ENCODE measurements at regions not wholly inside any gene's neighbourhood (a gene's known extent, or its start where the extent isn't known, plus 50 kb on each side); places are given as distances from the start of the nearest gene placed in this dataset.

DNA sequence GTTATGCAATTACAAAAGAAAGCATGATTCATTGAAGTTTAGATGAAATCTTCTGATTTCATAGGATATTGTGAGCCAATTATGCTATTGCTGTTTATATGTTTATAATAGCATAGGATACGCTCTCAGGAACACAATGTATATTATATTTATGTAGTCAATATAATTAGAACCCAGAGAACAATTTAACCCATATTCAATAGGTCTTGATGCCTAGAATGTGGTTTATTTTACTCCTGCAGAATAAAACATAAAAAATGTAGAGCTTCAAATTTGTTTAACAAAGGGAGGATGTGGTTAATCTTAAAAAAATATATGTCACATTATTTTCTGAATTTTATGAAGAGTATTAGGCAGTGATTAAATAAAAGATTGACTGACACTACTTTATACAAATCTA lies 380.8 kb upstream of the SPRY2 start:
- no peak overlapping the region for H3K4me2 ChIP-seq (ENCODE audit: insufficient read depth, low read length)
- H3K27ac ChIP-seq (ENCODE audit: insufficient read depth, low read depth, low read length) = no peak overlapping the region
- dilution Hi-C loops (cut with MboI; ENCODE audit: extremely low pct_ligation_motif_present, low sequenced_read_pairs) (no loop called here), intact Hi-C loops (cut with micrococcal nuclease) (no loop called here)
- no peak overlapping the region for H3K9ac ChIP-seq (replicated peaks; ENCODE audit: extremely low read depth, insufficient read depth, low read length)
- DNase-seq (ENCODE audit: low read depth, low spot score) = no peak
- no peaks in the 10 kb centered on the region for H3K4me1 ChIP-seq (ENCODE audit: control insufficient read depth, extremely low read depth, insufficient read depth, low read length)
- TF ChIP-seq GATA2 (IDR thresholded peaks at IDR 0.05; ENCODE audit: insufficient read depth, insufficient read length, low read depth, low read length) (no peak), EZH2 (IDR thresholded peaks at IDR 0.05; ENCODE audit: borderline replicate concordance, low read depth, low read length, severe bottlenecking) (no peak), POLR2AphosphoS5 (IDR thresholded peaks at IDR 0.05; ENCODE audit: insufficient read depth, low read depth, low read length) (no peak), POLR2A (IDR thresholded peaks at IDR 0.05; ENCODE audit: low read depth, low read length) (no peak), JUN (IDR thresholded peaks at IDR 0.05; ENCODE audit: borderline replicate concordance, insufficient read depth, insufficient read length, low read depth) (no peak)
- TF ChIP-seq, protein P1, sequence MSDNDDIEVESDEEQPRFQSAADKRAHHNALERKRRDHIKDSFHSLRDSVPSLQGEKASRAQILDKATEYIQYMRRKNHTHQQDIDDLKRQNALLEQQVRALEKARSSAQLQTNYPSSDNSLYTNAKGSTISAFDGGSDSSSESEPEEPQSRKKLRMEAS (IDR thresholded peaks at IDR 0.05; ENCODE audit: insufficient read depth, insufficient read length) = no peak
- TF ChIP-seq, protein P2, sequence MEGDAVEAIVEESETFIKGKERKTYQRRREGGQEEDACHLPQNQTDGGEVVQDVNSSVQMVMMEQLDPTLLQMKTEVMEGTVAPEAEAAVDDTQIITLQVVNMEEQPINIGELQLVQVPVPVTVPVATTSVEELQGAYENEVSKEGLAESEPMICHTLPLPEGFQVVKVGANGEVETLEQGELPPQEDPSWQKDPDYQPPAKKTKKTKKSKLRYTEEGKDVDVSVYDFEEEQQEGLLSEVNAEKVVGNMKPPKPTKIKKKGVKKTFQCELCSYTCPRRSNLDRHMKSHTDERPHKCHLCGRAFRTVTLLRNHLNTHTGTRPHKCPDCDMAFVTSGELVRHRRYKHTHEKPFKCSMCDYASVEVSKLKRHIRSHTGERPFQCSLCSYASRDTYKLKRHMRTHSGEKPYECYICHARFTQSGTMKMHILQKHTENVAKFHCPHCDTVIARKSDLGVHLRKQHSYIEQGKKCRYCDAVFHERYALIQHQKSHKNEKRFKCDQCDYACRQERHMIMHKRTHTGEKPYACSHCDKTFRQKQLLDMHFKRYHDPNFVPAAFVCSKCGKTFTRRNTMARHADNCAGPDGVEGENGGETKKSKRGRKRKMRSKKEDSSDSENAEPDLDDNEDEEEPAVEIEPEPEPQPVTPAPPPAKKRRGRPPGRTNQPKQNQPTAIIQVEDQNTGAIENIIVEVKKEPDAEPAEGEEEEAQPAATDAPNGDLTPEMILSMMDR (IDR thresholded peaks at IDR 0.05; ENCODE audit: extremely low read depth in 1 of 2, insufficient read depth in 1 of 2, low read depth in 1 of 2, low read length in 2 of 2) = no peak
- H3K36me3 ChIP-seq (ENCODE audit: control insufficient read depth in 2 of 2, extremely low read depth in 1 of 2, insufficient read depth in 2 of 2, low read length in 2 of 2) = no peaks in the 10 kb centered on the region
- H3K27me3 ChIP-seq (ENCODE audit: control insufficient read depth in 2 of 2, insufficient read depth in 2 of 2, low read length in 2 of 2) = no peaks in the 10 kb centered on the region
- H4K20me1 ChIP-seq (replicated peaks; ENCODE audit: control insufficient read depth, extremely low read depth, insufficient read depth, low read length) = no peaks in the 10 kb centered on the region
- CTCF ChIA-PET = interaction anchor here (1.3 kb wide), 1 partner anchor 31 kb away, joined by 3 read pairs; no protein-coding TSS in a partner anchor
- H3K4me3 ChIP-seq (replicated peaks in 1 of 3; ENCODE audit: insufficient read depth in 1 of 3, low read depth in 1 of 3, low read length in 3 of 3) = no peak overlapping the region
- no peaks in the 10 kb centered on the region for H3K9me3 ChIP-seq (replicated peaks; ENCODE audit: control insufficient read depth, insufficient read depth, low read length)
- no peaks in the 10 kb centered on the region for H3K79me2 ChIP-seq (ENCODE audit: control insufficient read depth, insufficient read depth, low read length)
- POLR2A ChIA-PET = no interaction called here
- no peak overlapping the region for H2AFZ ChIP-seq (ENCODE audit: low read depth, low read length)
- no TSS peak for BruUV-seq (replicated peaks)
- no peak for FAIRE-seq
- no peaks in the 10 kb centered on the region for H3K9me1 ChIP-seq (replicated peaks; ENCODE audit: control insufficient read depth, extremely low read depth, insufficient read depth, low read length)

Measured in endothelial cell of umbilical vein (primary cell).